ENCODE measurements at regions not wholly inside any gene's neighbourhood (a gene's known extent, or its start where the extent isn't known, plus 50 kb on each side); places are given as distances from the start of the nearest gene placed in this dataset.

DNA sequence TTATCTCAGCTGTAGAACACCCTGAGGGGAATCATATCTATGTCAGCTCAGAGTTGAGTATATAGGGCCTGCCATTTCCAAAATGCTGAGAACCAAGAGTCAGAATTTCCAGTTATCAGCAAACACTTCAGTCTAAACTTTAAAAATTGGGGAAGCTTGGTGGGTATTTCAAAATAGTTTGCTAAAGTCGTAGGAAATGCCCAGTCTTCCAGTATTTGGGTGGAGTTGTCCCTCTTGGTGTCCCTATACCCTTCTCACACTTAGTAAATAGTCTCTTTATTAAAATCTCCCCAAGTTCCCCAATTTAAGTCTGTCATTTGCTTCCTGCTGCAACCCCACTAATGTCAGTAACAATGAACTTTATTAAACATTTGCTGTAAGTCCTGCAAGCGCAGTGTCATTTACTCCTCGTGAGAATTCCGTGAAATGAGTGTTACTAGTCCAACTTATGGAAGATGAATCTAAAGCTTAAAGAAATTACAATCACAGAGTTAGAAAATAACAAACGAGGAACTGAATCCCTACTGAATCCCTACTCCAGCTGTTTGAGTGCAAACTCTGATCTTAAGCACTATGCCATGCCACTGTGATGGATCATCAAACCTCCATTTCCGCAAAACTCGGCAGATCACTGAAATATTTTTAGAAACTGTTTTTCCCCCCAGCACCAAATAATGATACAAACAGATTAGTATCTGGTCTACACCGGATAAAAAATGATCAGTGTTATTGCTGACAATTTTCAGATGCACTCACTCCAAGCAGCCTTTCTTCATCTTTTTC is 341.7 kb upstream of the PROK2 start:
- Histone ChIP-seq H4K91ac (ENCODE audit: insufficient read length, low read depth, low read length) (no peak overlapping the region), H3K4me1 (ENCODE audit: insufficient read depth, low read length) (no peaks in the 10 kb centered on the region), H2AK5ac (ENCODE audit: insufficient read length, low read length) (no peak overlapping the region), H3K9ac (ENCODE audit: extremely low read depth, insufficient read length, low read length) (no peak overlapping the region), H3K4ac (ENCODE audit: low read depth, low read length) (no peak overlapping the region), H3K23ac (ENCODE audit: insufficient read length, low read depth, low read length) (no peak overlapping the region), H3K56ac (ENCODE audit: insufficient read length, low read depth, low read length) (no peak overlapping the region), H3K79me2 (ENCODE audit: insufficient read depth, low read length) (no peaks in the 10 kb centered on the region), H2AFZ (ENCODE audit: low read length) (no peak overlapping the region), H3K14ac (ENCODE audit: insufficient read depth, low read length) (no peak overlapping the region), H4K8ac (replicated peaks; ENCODE audit: insufficient read length, low read depth, low read length) (no peak overlapping the region), H4K5ac (ENCODE audit: insufficient read length, low read depth, low read length) (no peak overlapping the region), H2BK15ac (ENCODE audit: low read depth, low read length) (no peak overlapping the region), H3K27ac (ENCODE audit: insufficient read length, low read depth, low read length) (no peak overlapping the region), H2BK20ac (ENCODE audit: low read depth, low read length, poor library complexity, severe bottlenecking) (no peak overlapping the region), H4K20me1 (ENCODE audit: control insufficient read depth, insufficient read depth, insufficient read length) (no peaks in the 10 kb centered on the region), H3K9me3 (ENCODE audit: control insufficient read depth, low read depth, low read length) (no peaks in the 10 kb centered on the region), H3K18ac (ENCODE audit: insufficient read length, low read depth, low read length) (no peak overlapping the region), H3K27me3 (ENCODE audit: insufficient read depth, low read length) (no peaks in the 10 kb centered on the region), H2BK120ac (ENCODE audit: low read depth, low read length, poor library complexity, severe bottlenecking) (no peak overlapping the region), H3T11ph (ENCODE audit: low read length) (no peak overlapping the region), H3K23me2 (ENCODE audit: insufficient read length, low read depth, low read length, poor library complexity, severe bottlenecking) (no peaks in the 10 kb centered on the region), H3K4me2 (ENCODE audit: insufficient read depth, insufficient read length, low read length) (no peak overlapping the region), H3K79me1 (ENCODE audit: insufficient read depth, low read depth, low read length, poor library complexity, severe bottlenecking) (no peaks in the 10 kb centered on the region), H2BK12ac (ENCODE audit: insufficient read length, low read depth, low read length) (no peak overlapping the region), H2BK5ac (ENCODE audit: insufficient read length, low read length) (no peak overlapping the region)
- H3K4me1 Mint-ChIP-seq, result no peaks in the 10 kb centered on the region
- DNase-seq, result no peak
- H3K36me3 Mint-ChIP-seq (ENCODE audit: insufficient read depth in 1 of 3, low read depth in 3 of 3), result no peaks in the 10 kb centered on the region
- WGBS (ENCODE audit: extremely low coverage, insufficient read length, low lambda C conversion rate), result no CpG with 5 or more reads among the region's 8 CpGs
- no peak overlapping the region for H3K4me3 Mint-ChIP-seq
- peaks cover 2% of the 10 kb centered on the region; the same call in 1 of the 2 replicates for H3K27me3 Mint-ChIP-seq (ENCODE audit: low read depth)
- TF ChIP-seq CTCF (conservative IDR thresholded peaks at IDR 0.05), result no peak
- no peak overlapping the region for H3K27ac Mint-ChIP-seq
- H3K9me3 Mint-ChIP-seq, result no peaks in the 10 kb centered on the region; a peak in 2 of 5 replicates

Measured in H9 (cell line).